SU-DHL-6 (cell line): ENCODE measurements at regions not wholly inside any gene's neighbourhood (a gene's known extent, or its start where the extent isn't known, plus 50 kb on each side); places are given as distances from the start of the nearest gene placed in this dataset.

Experiments
- H2AFZ ChIP-seq: fragments of 200-600 bp; sonication (generic); 2 replicates; pipeline ENCODE4 v1.6.1; 2014; ENCODE audit warnings: low read depth, mild to moderate bottlenecking, moderate library complexity, mixed read lengths, antibody characterized with exemption, low read length; ENCODE audit not compliant: severe bottlenecking
- H3F3A ChIP-seq: fragments of 200-600 bp; shearing (Covaris generic); 2 replicates; pipeline ENCODE4 v1.6.0; 2016; ENCODE audit warnings: antibody characterized with exemption, mild to moderate bottlenecking; ENCODE audit not compliant: insufficient read depth
- H3K27ac ChIP-seq: fragments of 200-600 bp; sonication (generic); 2 replicates; pipeline ENCODE4 v1.5.1; 2016; ENCODE audit warnings: low read depth, mild to moderate bottlenecking, low read length, moderate library complexity, mixed read lengths
- H3K27me3 ChIP-seq: fragments of 200-600 bp; sonication (generic), shearing (Covaris generic); 2 replicates; pipeline ENCODE4 v1.6.0; 2014; ENCODE audit warnings: mild to moderate bottlenecking, low read length
- H3K36me3 ChIP-seq: fragments of 200-600 bp; sonication (generic); 2 replicates; pipeline ENCODE4 v1.6.1; 2014; ENCODE audit warnings: mild to moderate bottlenecking, low read length, mixed read lengths
- H3K4me2 ChIP-seq: fragments of 300-600, 200-600 bp; shearing (Covaris generic), sonication (generic); 2 replicates; pipeline ENCODE4 v1.6.0; 2014; ENCODE audit warnings: low read length, low read depth, mild to moderate bottlenecking; ENCODE audit not compliant: poor library complexity, severe bottlenecking
- H3K4me3 ChIP-seq: fragments of 200-600 bp; sonication (generic); 2 replicates; pipeline ENCODE4 v1.5.1; 2014; ENCODE audit warnings: antibody characterized with exemption, low read length, mild to moderate bottlenecking, mixed read lengths; ENCODE audit not compliant: insufficient read depth, poor library complexity, severe bottlenecking
- H3K79me2 ChIP-seq: fragments of 200-600 bp; sonication (generic); 2 replicates; pipeline ENCODE4 v1.6.1; 2014; ENCODE audit warnings: mild to moderate bottlenecking, low read length, moderate library complexity; ENCODE audit not compliant: insufficient read depth
- H3K9ac ChIP-seq: fragments of 200-600 bp; sonication (generic); 2 replicates; pipeline ENCODE4 v1.7.0; 2014; ENCODE audit warnings: mild to moderate bottlenecking, low read length
- H3K9me2 ChIP-seq: fragments of 200-600 bp; sonication (generic); replicated peaks from 2 replicates; pipeline ENCODE4 v1.6.1; 2014; ENCODE audit warnings: low read length; ENCODE audit not compliant: insufficient read depth
- H3K9me3 ChIP-seq: fragments of 200-600 bp; sonication (generic); 2 replicates; pipeline ENCODE4 v1.6.1; 2014; ENCODE audit warnings: low read length, mixed read lengths; ENCODE audit not compliant: insufficient read depth
- H4K20me1 ChIP-seq: fragments of 200-600 bp; sonication (generic); 2 replicates; pipeline ENCODE4 v1.6.1; 2014; ENCODE audit warnings: low read depth, mild to moderate bottlenecking, antibody characterized with exemption, low read length, moderate library complexity, mixed read lengths
- CTCF ChIP-seq: fragments of 200-600 bp; sonication (generic); IDR thresholded peaks from one replicate; pipeline ENCODE4 v1.5.1; 2017; ENCODE audit warnings: antibody characterized with exemption, mild to moderate bottlenecking, low read length, moderate library complexity; ENCODE audit not compliant: insufficient read depth, poor library complexity, severe bottlenecking
- EZH2phosphoT487 ChIP-seq: fragments of 200-600 bp; sonication (generic), shearing (Covaris generic); conservative IDR thresholded peaks from 2 replicates; pipeline ENCODE4 v1.6.1; 2018; ENCODE audit warnings: mild to moderate bottlenecking, antibody characterized with exemption, low read length, moderate library complexity, mixed read lengths

- no peaks in the 10 kb centered on the region for H3K9me2 ChIP-seq
- H3K27ac ChIP-seq = no peak overlapping the region
- no peaks in the 10 kb centered on the region for H3F3A ChIP-seq
- H3K79me2 ChIP-seq = no peaks in the 10 kb centered on the region
- no peak overlapping the region for H2AFZ ChIP-seq
- H3K4me3 ChIP-seq = no peak overlapping the region
- H3K36me3 ChIP-seq = no peaks in the 10 kb centered on the region
- H3K27me3 ChIP-seq = no peaks in the 10 kb centered on the region
- no peaks in the 10 kb centered on the region for H4K20me1 ChIP-seq
- no peak overlapping the region for H3K4me2 ChIP-seq
- TF ChIP-seq EZH2phosphoT487 (no peak), CTCF (no peak)
- no peak overlapping the region for H3K9ac ChIP-seq
- H3K9me3 ChIP-seq = no peaks in the 10 kb centered on the region
Observed at GRCh38 chr6:81838724-81839426, 86.4 kb upstream of the TENT5A start.

- no peaks in the 10 kb centered on the region for H3K36me3 ChIP-seq
- H3K4me2 ChIP-seq = no peak overlapping the region
- H3F3A ChIP-seq = no peaks in the 10 kb centered on the region
- TF ChIP-seq EZH2phosphoT487 = no peak
- TF ChIP-seq CTCF = no peak
- H3K9me2 ChIP-seq = no peaks in the 10 kb centered on the region
- H3K27me3 ChIP-seq = no peaks in the 10 kb centered on the region
- H3K9me3 ChIP-seq = no peaks in the 10 kb centered on the region
- no peaks in the 10 kb centered on the region for H3K79me2 ChIP-seq
- H3K4me3 ChIP-seq = no peak overlapping the region
- no peak overlapping the region for H3K9ac ChIP-seq
- H2AFZ ChIP-seq = no peak overlapping the region
- H4K20me1 ChIP-seq = no peaks in the 10 kb centered on the region
- H3K27ac ChIP-seq = no peak overlapping the region
Observed at GRCh38 chr6:81838031-81838430, 85.5 kb upstream of the TENT5A start.

- Histone ChIP-seq H2AFZ (no peak overlapping the region), H3K36me3 (no peaks in the 10 kb centered on the region), H3K4me2 (no peak overlapping the region), H4K20me1 (no peaks in the 10 kb centered on the region), H3K9me3 (no peaks in the 10 kb centered on the region), H3K9me2 (no peaks in the 10 kb centered on the region), H3K9ac (no peak overlapping the region), H3K27me3 (no peaks in the 10 kb centered on the region), H3K27ac (no peak overlapping the region), H3K4me3 (no peak overlapping the region), H3K79me2 (no peaks in the 10 kb centered on the region), H3F3A (no peaks in the 10 kb centered on the region)
- TF ChIP-seq EZH2phosphoT487 (no peak), CTCF (no peak)
Observed at GRCh38 chr6:81834141-81834681, 81.7 kb upstream of the TENT5A start.
